ES-I3 (cell line): ENCODE measurements at regions not wholly inside any gene's neighbourhood (a gene's known extent, or its start where the extent isn't known, plus 50 kb on each side); places are given as distances from the start of the nearest gene placed in this dataset.
"Not testable (repeated sequence)": the region's sequence is repeated elsewhere in the genome, so short reads cannot be mapped to it uniquely, and the experiment has no call there.

Experiments used
- H3K36me3 ChIP-seq: 2 replicates; pipeline ENCODE4 v1.6.1; 2013; ENCODE audit warnings: mild to moderate bottlenecking, low read length, control low read depth, moderate library complexity; ENCODE audit not compliant: insufficient read depth
- H3K4me1 ChIP-seq: 2 replicates; pipeline ENCODE4 v1.6.1; 2013; ENCODE audit warnings: mild to moderate bottlenecking, control low read depth, low read length; ENCODE audit not compliant: insufficient read depth
- H3K9ac ChIP-seq: 2 replicates; pipeline ENCODE4 v1.6.1; 2013; ENCODE audit warnings: low read depth, mild to moderate bottlenecking, low read length, moderate library complexity
- H3K9me3 ChIP-seq: 2 replicates; pipeline ENCODE4 v1.6.1; 2013; ENCODE audit warnings: mild to moderate bottlenecking, low read length, moderate library complexity; ENCODE audit not compliant: control insufficient read depth, insufficient read depth

DNA sequence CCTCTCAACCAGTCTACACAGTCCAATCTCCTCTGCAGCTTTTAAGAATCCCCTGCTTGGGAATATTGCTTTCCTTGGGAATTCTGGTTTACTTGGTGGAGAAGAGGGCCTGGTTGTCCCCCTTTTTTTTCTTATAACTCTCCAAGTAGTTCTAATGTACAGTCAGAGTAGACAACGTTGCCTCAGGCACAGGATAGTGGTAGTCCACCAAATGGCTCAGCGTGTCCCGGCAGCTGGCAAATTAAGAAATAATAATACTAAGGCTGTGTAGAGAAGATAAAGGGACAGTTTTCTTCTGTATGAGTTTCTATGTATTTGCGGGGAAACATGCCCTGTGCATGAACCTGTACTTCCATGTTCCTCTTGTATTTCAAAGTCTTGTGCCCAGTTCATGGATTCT lies 145.7 kb upstream of the RREB1 start:
- Histone ChIP-seq H3K9me3 (no peaks in the 10 kb centered on the region), H3K9ac (no peak overlapping the region), H3K36me3 (no peaks in the 10 kb centered on the region), H3K4me1 (no peaks in the 10 kb centered on the region)

DNA sequence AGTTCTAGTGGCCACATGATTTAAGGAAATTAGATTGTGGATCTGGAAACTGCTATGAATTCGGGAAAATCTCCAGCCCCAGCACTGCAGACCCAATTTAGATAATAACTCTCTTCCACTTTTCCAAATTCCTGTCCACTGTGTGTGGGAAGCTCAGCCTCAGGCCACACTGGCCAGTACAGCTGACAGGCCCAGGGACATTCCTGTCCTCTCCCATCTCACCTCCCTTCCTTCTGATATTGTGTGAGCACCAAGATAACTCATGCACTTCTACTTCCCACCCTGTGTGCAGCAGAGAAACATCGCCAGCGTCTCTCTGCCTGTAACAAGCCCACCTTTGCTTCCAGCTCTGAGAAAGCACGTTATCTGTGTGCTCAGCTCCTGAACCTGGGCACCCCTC lies 145.1 kb upstream of the RREB1 start:
- no peaks in the 10 kb centered on the region for H3K9me3 ChIP-seq
- no peaks in the 10 kb centered on the region for H3K36me3 ChIP-seq
- no peak overlapping the region for H3K9ac ChIP-seq
- no peaks in the 10 kb centered on the region for H3K4me1 ChIP-seq

DNA sequence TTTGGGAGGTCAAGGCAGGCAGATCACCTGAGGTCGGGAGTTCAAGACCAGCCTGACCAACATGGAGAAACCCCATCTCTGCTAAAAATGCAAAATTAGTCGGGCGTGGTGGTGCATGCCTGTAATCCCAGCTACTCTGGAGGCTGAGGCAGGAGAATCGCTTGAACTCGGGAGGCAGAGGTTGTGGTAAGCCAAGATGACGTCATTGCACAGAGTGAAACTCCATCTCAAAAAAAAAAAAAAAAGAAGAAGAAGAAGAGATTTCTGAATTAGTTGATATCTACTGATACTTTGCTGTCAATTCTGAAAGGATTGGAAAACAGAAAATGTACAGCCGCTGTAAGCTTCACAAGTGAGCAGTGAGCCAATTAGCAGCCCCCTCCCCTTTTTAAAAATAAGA lies 144.4 kb upstream of the RREB1 start:
- H3K4me1 ChIP-seq, H3K36me3 ChIP-seq, H3K9me3 ChIP-seq, H3K9ac ChIP-seq: not testable (repeated sequence)

DNA sequence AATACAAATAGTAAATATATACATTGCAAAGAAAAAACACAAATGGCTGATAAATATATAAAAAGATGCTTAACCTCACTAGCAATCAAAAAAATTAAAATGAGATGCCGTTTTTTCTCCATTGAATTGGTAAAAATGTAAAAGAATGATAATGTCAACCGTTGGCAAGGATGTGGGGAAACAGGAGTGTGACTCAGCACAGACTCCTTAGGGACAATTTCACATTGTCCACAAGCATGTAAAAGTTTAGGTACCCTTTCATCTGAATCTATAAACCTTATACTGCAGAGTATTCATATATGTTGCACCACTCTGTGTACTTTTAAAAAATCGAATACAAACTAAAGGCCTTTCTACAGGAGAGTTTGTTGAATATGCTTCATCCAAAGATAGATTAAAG lies 143.1 kb upstream of the RREB1 start:
- H3K36me3 ChIP-seq = no peaks in the 10 kb centered on the region
- H3K9me3 ChIP-seq = no peaks in the 10 kb centered on the region; the same call in 1 of the 2 replicates
- no peaks in the 10 kb centered on the region for H3K4me1 ChIP-seq
- H3K9ac ChIP-seq = no peak overlapping the region

DNA sequence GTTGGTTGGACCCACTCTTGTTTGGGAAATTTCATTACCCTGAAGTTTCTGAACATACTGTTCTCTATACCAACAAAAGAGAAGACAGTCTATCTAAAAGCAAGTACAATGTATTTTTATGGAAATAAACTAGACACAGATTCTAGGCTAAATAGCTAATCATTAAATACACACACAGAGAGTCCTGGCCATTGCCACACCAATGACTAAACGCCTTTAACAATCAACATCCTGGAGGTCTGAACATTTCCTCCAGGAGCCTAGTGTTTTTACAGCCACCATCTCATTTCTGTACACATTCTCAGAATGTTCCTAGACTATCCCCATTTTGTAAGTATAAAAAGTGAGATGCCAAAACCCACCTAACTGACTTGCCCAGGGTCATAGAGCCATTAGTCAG lies 141.6 kb upstream of the RREB1 start:
- Histone ChIP-seq H3K9ac (no peak overlapping the region), H3K36me3 (no peaks in the 10 kb centered on the region), H3K9me3 (no peaks in the 10 kb centered on the region; the same call in 1 of the 2 replicates), H3K4me1 (0 out of 2 replicates have a peak, but pooled peaks cover 3% of the 10 kb centered on the region)

DNA sequence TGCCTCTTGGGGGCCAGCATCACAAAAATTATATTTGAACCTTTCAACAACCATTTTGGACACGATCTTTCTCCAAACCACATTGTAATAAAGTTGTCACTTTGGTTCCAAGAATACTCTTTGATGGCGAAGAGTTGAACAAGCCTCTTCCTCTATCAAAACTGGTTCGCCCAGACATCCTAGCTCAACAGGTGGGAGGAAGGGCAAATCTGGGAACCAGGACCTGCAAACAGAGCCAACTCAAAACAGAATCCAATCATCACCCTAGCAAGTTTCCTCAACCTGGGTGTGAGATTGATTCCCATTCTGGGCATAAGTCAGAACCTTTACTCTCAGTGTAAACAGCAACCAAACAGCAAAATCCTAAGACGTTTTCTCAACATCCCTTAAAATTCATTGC lies 141.2 kb upstream of the RREB1 start:
- H3K9me3 ChIP-seq = no peaks in the 10 kb centered on the region; the same call in 1 of the 2 replicates
- no peak overlapping the region for H3K9ac ChIP-seq
- H3K36me3 ChIP-seq = no peaks in the 10 kb centered on the region
- 0 out of 2 replicates have a peak, but pooled peaks cover 3% of the 10 kb centered on the region for H3K4me1 ChIP-seq

DNA sequence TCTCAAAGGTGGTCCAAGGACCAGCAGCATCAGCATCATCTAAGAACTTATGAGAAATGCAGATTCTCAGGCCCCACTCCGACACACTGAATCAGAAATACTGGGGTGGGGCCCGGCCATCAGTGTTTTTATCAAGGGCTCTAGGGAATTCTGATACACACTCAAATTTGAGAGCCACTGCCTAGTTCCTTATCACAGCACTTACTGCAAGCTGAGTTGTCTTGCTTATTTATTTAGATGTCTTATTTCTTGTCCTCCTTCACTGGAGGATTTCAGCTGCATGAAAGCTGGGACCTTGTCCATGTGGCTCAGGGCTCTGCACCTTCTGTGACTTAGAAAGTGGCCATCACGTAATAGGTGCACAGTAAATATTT lies 139.4 kb upstream of the RREB1 start:
- Histone ChIP-seq H3K4me1 (0 out of 2 replicates have a peak, but pooled peaks cover 3% of the 10 kb centered on the region), H3K9ac (no peak overlapping the region), H3K36me3 (no peaks in the 10 kb centered on the region), H3K9me3 (no peaks in the 10 kb centered on the region; the same call in 1 of the 2 replicates)

DNA sequence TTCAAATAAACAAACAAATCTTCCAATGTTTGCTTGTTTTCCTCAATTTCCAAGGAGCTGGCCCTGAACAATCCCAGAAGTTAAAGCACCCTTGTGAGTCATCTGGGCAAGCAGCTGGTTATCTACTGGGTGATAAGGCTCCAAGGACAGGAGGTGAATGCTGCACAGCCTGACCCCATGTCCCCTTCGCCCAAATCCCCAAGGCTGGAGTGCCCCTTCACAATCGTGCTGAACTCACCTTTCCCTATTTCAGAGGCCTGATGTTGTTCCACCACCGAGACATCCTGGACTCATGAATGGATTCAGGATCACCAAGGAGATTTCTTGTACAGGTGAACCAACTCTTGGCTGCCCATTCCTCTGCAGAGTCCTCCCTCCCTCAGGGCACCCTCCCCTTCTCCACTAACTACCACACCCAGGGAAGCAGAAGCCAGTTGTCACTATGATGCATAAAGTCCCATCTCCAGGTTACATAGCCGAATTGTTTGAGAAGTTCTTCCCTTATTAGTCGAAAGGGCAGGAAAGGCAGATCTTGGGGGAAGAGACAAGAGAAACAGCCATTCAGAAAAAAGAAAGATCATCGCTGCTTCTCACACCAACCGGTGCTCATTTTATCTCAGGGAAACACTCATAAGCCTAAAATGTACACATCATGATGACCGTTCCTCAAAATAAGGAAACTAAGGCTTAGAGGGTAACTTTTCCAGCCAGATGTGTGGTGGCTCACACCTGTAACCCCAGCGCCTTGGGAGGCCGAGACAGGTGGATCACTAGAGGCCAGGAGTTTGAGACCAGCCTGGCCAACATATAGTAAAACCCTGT lies 138.8 kb upstream of the RREB1 start:
- Histone ChIP-seq H3K4me1 (0 out of 2 replicates have a peak, but pooled peaks cover 3% of the 10 kb centered on the region), H3K9ac (no peak overlapping the region), H3K9me3 (no peaks in the 10 kb centered on the region; the same call in 1 of the 2 replicates), H3K36me3 (no peaks in the 10 kb centered on the region)

DNA sequence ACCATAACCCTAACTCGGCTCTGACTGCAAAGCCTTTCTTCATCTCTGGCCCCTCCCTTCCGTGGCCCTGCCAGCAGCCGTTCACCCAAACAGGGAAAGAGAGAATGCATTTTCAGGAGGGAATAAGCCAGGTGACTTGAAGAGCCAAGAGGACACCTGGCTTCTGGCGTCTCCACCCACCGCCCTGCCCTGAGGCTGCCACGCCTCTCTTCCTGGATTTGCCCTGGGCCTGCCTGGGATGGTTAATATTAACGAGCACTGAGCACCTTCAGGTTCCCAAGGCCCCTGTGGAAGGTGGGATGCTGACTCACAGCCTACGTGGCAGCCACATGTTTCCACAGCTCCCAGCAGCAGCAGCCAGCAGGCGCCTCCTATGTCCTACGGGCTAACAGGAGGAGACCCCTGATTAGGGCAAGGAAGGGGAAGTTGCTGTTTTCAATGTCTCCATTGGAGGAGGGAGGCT lies 138.0 kb upstream of the RREB1 start:
- Histone ChIP-seq H3K36me3 (no peaks in the 10 kb centered on the region), H3K9me3 (no peaks in the 10 kb centered on the region; the same call in 1 of the 2 replicates), H3K9ac (no peak overlapping the region), H3K4me1 (0 out of 2 replicates have a peak, but pooled peaks cover 3% of the 10 kb centered on the region)

DNA sequence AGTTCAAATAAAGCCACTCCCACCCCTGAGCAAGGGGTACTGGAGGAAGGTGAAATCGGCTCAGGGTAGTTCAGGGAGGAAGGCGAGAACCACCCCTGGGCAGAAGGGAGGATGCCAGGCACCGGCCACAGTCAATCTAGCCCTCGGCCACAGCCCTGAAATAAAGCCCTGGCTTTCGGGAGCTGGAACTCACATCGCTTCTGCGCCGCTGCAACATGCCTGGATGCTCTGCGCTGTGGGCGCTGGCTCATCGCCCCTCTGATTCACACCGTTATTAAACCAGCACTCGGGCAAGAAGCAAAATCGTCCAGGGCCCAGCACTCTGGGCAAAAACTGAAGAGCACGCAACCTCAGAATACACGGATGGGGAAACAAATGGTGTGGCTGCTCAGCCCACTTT lies 136.9 kb upstream of the RREB1 start:
- no peaks in the 10 kb centered on the region for H3K36me3 ChIP-seq
- H3K4me1 ChIP-seq = 0 out of 2 replicates have a peak, but pooled peaks cover 3% of the 10 kb centered on the region
- no peaks in the 10 kb centered on the region; the same call in 1 of the 2 replicates for H3K9me3 ChIP-seq
- no peak overlapping the region for H3K9ac ChIP-seq

DNA sequence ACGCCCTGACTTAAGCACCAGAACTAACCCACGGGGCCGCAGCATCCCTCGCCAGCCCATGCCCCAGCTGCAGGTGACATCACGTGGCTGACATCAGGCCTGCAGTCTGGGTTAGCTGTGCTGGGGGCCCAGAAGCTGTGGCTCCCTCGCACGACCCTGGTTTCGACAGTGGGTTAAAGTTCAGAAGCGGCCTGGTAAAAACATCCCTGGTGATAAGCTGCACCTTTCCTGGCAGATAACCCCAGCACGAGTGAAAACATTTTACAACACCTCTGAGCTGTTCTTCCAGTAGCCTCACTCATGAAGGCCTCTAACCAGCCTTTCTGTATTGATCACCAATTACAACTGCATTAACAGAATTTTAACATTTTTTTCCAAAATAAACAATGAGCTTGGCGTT lies 136.4 kb upstream of the RREB1 start:
- Histone ChIP-seq H3K9me3 (no peaks in the 10 kb centered on the region; the same call in 1 of the 2 replicates), H3K36me3 (no peaks in the 10 kb centered on the region), H3K4me1 (0 out of 2 replicates have a peak, but pooled peaks cover 3% of the 10 kb centered on the region), H3K9ac (no peak overlapping the region)

DNA sequence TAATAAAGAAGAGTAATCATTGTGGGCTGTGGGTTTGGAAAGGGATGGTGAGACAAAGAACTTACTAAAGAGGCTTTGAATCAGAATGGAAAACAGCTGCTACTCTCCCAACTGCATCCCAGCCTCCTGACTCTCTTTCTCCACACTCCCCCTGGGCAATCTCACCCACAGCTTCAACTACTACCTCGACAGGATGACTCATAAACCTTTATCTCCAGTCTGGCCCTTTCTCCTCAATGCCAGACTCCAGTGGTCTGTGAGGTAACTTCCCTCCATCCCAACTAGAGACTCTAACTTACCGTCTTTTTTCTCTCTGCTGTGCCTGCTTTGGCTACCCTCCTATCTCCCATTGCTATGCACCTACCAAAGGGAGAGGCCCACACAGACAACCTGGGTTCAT lies 135.3 kb upstream of the RREB1 start:
- Histone ChIP-seq H3K36me3 (no peaks in the 10 kb centered on the region), H3K4me1 (0 out of 2 replicates have a peak, but pooled peaks cover 3% of the 10 kb centered on the region), H3K9me3 (no peaks in the 10 kb centered on the region; the same call in 1 of the 2 replicates), H3K9ac (no peak overlapping the region)

DNA sequence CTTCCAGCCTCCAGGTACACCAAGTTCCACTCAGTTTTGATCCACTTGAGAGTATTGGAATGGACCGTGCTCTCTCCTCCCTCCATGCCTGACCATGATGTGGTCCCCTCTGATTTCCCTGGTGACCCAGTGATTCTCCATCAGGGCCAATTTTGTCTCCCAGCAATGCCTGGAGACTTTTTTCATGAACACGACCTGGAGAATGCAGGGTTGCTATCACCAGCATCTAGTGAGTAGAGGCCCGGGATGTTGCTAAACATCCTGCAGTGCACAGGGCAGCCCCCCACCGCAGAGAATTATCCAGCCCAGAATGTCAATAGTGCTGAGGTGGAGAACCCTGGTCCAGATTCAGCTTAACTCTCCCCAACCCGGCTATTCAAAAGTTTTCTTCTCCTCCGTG lies 134.0 kb upstream of the RREB1 start:
- Histone ChIP-seq H3K36me3 (no peaks in the 10 kb centered on the region), H3K4me1 (0 out of 2 replicates have a peak, but pooled peaks cover 3% of the 10 kb centered on the region), H3K9ac (no peak overlapping the region), H3K9me3 (no peaks in the 10 kb centered on the region; the same call in 1 of the 2 replicates)

DNA sequence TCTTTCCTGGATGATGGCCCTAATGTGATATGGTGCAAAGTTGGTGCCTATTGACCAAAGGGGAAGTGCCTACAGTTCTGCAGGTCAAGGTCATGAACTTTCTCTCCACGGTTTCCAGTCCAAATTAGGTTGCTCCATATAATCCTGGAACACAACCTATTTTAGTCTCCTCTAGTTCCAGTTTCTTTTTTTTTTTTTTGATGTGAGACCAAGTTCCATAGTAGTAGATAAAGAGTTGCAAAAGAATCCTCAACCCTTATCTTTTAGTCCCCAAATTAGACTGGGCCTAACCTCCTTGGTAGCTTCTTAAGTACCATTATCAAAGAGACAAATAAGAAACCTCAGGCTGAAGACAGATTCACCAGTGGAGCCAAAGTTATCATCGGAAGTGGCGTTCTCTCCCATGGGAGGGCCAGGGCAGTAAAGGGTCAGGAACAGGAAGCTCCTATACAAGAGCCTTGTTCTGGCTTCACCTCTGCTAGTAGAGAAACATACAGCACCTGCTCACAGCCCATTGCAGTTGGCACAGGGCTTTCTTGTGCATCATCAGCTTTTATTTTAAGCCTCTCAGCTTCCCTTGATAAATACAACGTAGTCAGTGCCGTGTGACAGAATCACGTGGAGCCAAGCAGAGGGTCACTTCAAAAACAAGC lies 132.2 kb upstream of the RREB1 start:
- H3K4me1 ChIP-seq = no peaks in the 10 kb centered on the region
- H3K36me3 ChIP-seq = no peaks in the 10 kb centered on the region
- no peak overlapping the region for H3K9ac ChIP-seq
- no peaks in the 10 kb centered on the region for H3K9me3 ChIP-seq

DNA sequence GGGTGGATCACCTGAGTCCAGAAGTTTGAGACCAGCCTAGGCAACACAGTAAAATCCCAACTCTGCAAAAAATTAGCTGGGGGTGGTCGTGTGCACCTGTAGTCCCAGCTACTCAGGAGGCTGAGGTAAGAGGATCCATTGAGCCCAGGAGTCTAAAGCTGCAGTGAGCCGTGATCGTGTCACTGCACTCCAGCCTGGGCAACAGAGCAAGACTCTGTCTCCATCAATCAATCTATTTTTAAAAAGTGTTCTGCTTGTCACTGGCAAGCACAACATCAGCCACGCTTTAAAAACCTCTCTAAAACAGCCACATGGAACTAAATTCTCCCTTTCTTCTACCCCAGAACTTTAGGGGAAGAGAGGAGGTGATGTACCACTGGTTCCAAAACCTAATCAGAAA lies 131.6 kb upstream of the RREB1 start:
- Histone ChIP-seq H3K9me3 (no peaks in the 10 kb centered on the region), H3K9ac (no peak overlapping the region), H3K36me3 (no peaks in the 10 kb centered on the region), H3K4me1 (no peaks in the 10 kb centered on the region)
